H1 (cell line): ENCODE measurements at regions not wholly inside any gene's neighbourhood (a gene's known extent, or its start where the extent isn't known, plus 50 kb on each side); places are given as distances from the start of the nearest gene placed in this dataset.

Source experiments
- CTCF ChIA-PET: fragments of 300-600 bp; sonication (Branson Sonifier 250); formaldehyde crosslinking; loops from one replicate; lab custom pipeline; 2021; ENCODE audit not compliant: partially characterized antibody; lab: Charles Lee
- POLR2A ChIA-PET: fragments of 300-600 bp; sonication (Branson Sonifier 250); formaldehyde crosslinking; loops from one replicate; lab custom pipeline; 2021; ENCODE audit warnings: inconsistent platforms; ENCODE audit not compliant: partially characterized antibody; lab: Charles Lee
- DNase-seq, 2 experiments: peaks; one replicate each; pipeline versions ENCODE4 v3.0.0 to v3.0.0-alpha.2; 2010 to 2022; ENCODE audit warnings: low spot score in 2 of 2, low read depth in 1 of 2, mixed read lengths in 1 of 2
- FAIRE-seq: peaks from 2 replicates; lab custom pipeline; 2011; peaks lifted over from hg19 to GRCh38; lab: Jason Lieb, UNC
- H2AFZ ChIP-seq: 2 replicates; pipeline ENCODE4 v1.8.1; 2012; ENCODE audit warnings: low read length, inconsistent platforms
- H2AK5ac ChIP-seq: 2 replicates; pipeline ENCODE4 v1.6.1; 2013; ENCODE audit warnings: low read depth, low read length
- H2BK120ac ChIP-seq: replicated peaks from 2 replicates; pipeline ENCODE3; 2013; ENCODE audit warnings: low read depth, low read length, inconsistent platforms
- H2BK12ac ChIP-seq: 2 replicates; pipeline ENCODE4 v1.6.1; 2013; ENCODE audit warnings: low read depth, low read length
- H2BK15ac ChIP-seq: 2 replicates; pipeline ENCODE4 v1.6.1; 2013; ENCODE audit warnings: low read length
- H2BK20ac ChIP-seq: 2 replicates; pipeline ENCODE4 v1.6.1; 2013; ENCODE audit warnings: low read length
- H2BK5ac ChIP-seq: 2 replicates; pipeline ENCODE4 v1.6.1; 2013; ENCODE audit warnings: low read depth, low read length
- H3K14ac ChIP-seq: 2 replicates; pipeline ENCODE4 v1.6.1; 2013; ENCODE audit warnings: inconsistent platforms; ENCODE audit not compliant: insufficient read length
- H3K18ac ChIP-seq: 2 replicates; pipeline ENCODE4 v1.6.1; 2013; ENCODE audit warnings: low read length; ENCODE audit errors: extremely low read depth
- H3K23ac ChIP-seq: 2 replicates; pipeline ENCODE4 v1.6.1; 2013; ENCODE audit warnings: inconsistent platforms; ENCODE audit not compliant: insufficient read length
- H3K23me2 ChIP-seq: 2 replicates; pipeline ENCODE4 v1.6.1; 2013; ENCODE audit warnings: low read depth, low read length
- H3K27ac ChIP-seq: 2 replicates; pipeline ENCODE4 v1.6.1; 2011; ENCODE audit warnings: low read depth, low read length, inconsistent platforms
- H3K27me3 ChIP-seq, 4 experiments: replicated peaks in 1 of 4; 1 replicate in 1 of 4; 2 replicates in 3 of 4; pipeline versions ENCODE4 v1.6.1 to v1.8.1; 2011 to 2013; ENCODE audit warnings: low read length in 3 of 4, mild to moderate bottlenecking in 3 of 4, inconsistent platforms in 2 of 4, mixed read lengths in 2 of 4, moderate library complexity in 1 of 4; ENCODE audit not compliant: control insufficient read depth in 3 of 4, insufficient read depth in 3 of 4; ENCODE audit errors: extremely low read depth in 1 of 4
- H3K36me3 ChIP-seq, 4 experiments: 2 replicates each; pipeline versions ENCODE4 v1.6.1 to v1.8.1; 2011 to 2013; ENCODE audit warnings: mild to moderate bottlenecking in 4 of 4, low read length in 3 of 4, moderate library complexity in 2 of 4, control low read depth in 1 of 4, inconsistent platforms in 1 of 4; ENCODE audit not compliant: insufficient read depth in 4 of 4, control insufficient read depth in 2 of 4
- H3K4ac ChIP-seq: replicated peaks from 2 replicates; pipeline ENCODE3; 2013; ENCODE audit warnings: low read length, low read depth, mixed read lengths, inconsistent platforms; ENCODE audit not compliant: insufficient read length
- H3K4me1 ChIP-seq, 4 experiments: replicated peaks in 1 of 4; 1 replicate in 1 of 4; 2 replicates in 3 of 4; pipeline versions ENCODE4 v1.6.1 to v1.8.1; 2011 to 2013; ENCODE audit warnings: low read length in 3 of 4, inconsistent platforms in 2 of 4, mixed read lengths in 1 of 4; ENCODE audit not compliant: insufficient read depth in 4 of 4, control insufficient read depth in 3 of 4
- H3K4me2 ChIP-seq, 2 experiments: 2 replicates each; pipeline versions ENCODE4 v1.6.1 to v1.8.1; 2011 to 2013; ENCODE audit warnings: low read depth in 2 of 2, low read length in 2 of 2, control low read depth in 1 of 2, inconsistent platforms in 1 of 2, mild to moderate bottlenecking in 1 of 2; ENCODE audit not compliant: insufficient read depth in 1 of 2
- H3K4me3 ChIP-seq, 4 experiments: fragments of 200-600, 300-600 bp in 1 of 4; sonication (generic), shearing (Covaris generic), sonication (Bioruptor Twin) in 1 of 4; 2 replicates each; pipeline versions ENCODE4 v1.5.1 to v1.8.1; 2011 to 2016; ENCODE audit warnings: low read length in 4 of 4, low read depth in 3 of 4, control low read depth in 2 of 4, inconsistent platforms in 2 of 4, mild to moderate bottlenecking in 2 of 4, mixed read lengths in 1 of 4, moderate library complexity in 1 of 4; ENCODE audit not compliant: insufficient read depth in 2 of 4; ENCODE audit errors: extremely low read depth in 1 of 4
- H3K56ac ChIP-seq: replicated peaks from 2 replicates; pipeline ENCODE3; 2013; ENCODE audit warnings: low read depth, mild to moderate bottlenecking, mixed read lengths, low read length, inconsistent platforms; ENCODE audit not compliant: insufficient read length
- H3K79me1 ChIP-seq: 2 replicates; pipeline ENCODE4 v1.6.1; 2013; ENCODE audit warnings: low read depth, low read length, control low read depth
- H3K79me2 ChIP-seq, 2 experiments: 2 replicates each; pipeline versions ENCODE4 v1.6.1 to v1.8.1; 2012 to 2013; ENCODE audit warnings: low read length in 2 of 2, mild to moderate bottlenecking in 2 of 2, inconsistent platforms in 1 of 2; ENCODE audit not compliant: insufficient read depth in 2 of 2, control insufficient read depth in 1 of 2
- H3K9ac ChIP-seq, 4 experiments: replicated peaks in 1 of 4; 1 replicate in 1 of 4; 2 replicates in 3 of 4; pipeline versions ENCODE4 v1.6.1 to v1.8.1; 2011 to 2013; ENCODE audit warnings: low read depth in 3 of 4, low read length in 3 of 4, control low read depth in 2 of 4, mild to moderate bottlenecking in 2 of 4, moderate library complexity in 2 of 4, inconsistent platforms in 1 of 4; ENCODE audit errors: extremely low read depth in 1 of 4
- H3K9me3 ChIP-seq, 2 experiments: 2 replicates each; pipeline versions ENCODE4 v1.6.1 to v1.8.1; 2012 to 2013; ENCODE audit warnings: mild to moderate bottlenecking in 2 of 2, moderate library complexity in 2 of 2, control low read depth in 1 of 2, inconsistent platforms in 1 of 2, low read depth in 1 of 2, low read length in 1 of 2, mixed read lengths in 1 of 2; ENCODE audit not compliant: insufficient read depth in 2 of 2
- H4K20me1 ChIP-seq, 2 experiments: replicated peaks in 1 of 2; 2 replicates each; pipeline versions ENCODE3 to v1.8.1; 2011 to 2013; ENCODE audit warnings: inconsistent platforms in 2 of 2, low read length in 2 of 2, mild to moderate bottlenecking in 1 of 2; ENCODE audit not compliant: insufficient read depth in 2 of 2, control insufficient read depth in 1 of 2
- H4K5ac ChIP-seq: 2 replicates; pipeline ENCODE4 v1.6.1; 2013; ENCODE audit warnings: low read length, low read depth, mixed read lengths, inconsistent platforms; ENCODE audit not compliant: insufficient read length
- H4K8ac ChIP-seq: 2 replicates; pipeline ENCODE4 v1.8.0; 2013; ENCODE audit warnings: mild to moderate bottlenecking, moderate library complexity, low read length, inconsistent platforms; ENCODE audit not compliant: insufficient read depth; ENCODE audit errors: extremely low read depth
- H4K91ac ChIP-seq: replicated peaks from 2 replicates; pipeline ENCODE3; 2013; ENCODE audit warnings: low read length, mixed read lengths, inconsistent platforms; ENCODE audit not compliant: insufficient read length
- BRCA1 ChIP-seq: IDR thresholded peaks from 2 replicates; pipeline ENCODE4 v1.6.1; 2012; ENCODE audit warnings: low read depth, low read length, improper control_type of control experiment
- CBX8 ChIP-seq: fragments of 300-800, 300-1000 bp; sonication (generic); IDR thresholded peaks from 2 replicates; pipeline ENCODE4 v1.7.1; 2016; ENCODE audit warnings: low read depth, low read length, borderline replicate concordance
- CHD2 ChIP-seq: IDR thresholded peaks from 2 replicates; pipeline ENCODE4 v1.6.1; 2012; ENCODE audit warnings: low read length, improper control_type of control experiment
- CREB1 ChIP-seq: IDR thresholded peaks from 2 replicates; pipeline ENCODE4 v1.6.1; 2012; ENCODE audit warnings: inconsistent platforms
- JUND ChIP-seq: IDR thresholded peaks from 2 replicates; pipeline ENCODE4 v1.6.1; 2011; ENCODE audit warnings: mild to moderate bottlenecking, improper control_type of control experiment, low read length
- KDM1A ChIP-seq: fragments of 200-600, 300-600 bp; sonication (generic); IDR thresholded peaks from 2 replicates; pipeline ENCODE4 v1.7.1; 2016; ENCODE audit warnings: mild to moderate bottlenecking, low read length, borderline replicate concordance
- KDM4A ChIP-seq: IDR thresholded peaks from one replicate; pipeline ENCODE4 v1.7.1; 2012; ENCODE audit warnings: low read depth, mild to moderate bottlenecking, moderate library complexity, low read length, inconsistent platforms; ENCODE audit not compliant: severe bottlenecking
- NANOG ChIP-seq: IDR thresholded peaks from 2 replicates; pipeline ENCODE4 v1.6.1; 2011; ENCODE audit warnings: low read length, low read depth, mild to moderate bottlenecking, inconsistent platforms; ENCODE audit not compliant: insufficient read depth, poor library complexity, severe bottlenecking
- POU5F1 ChIP-seq: IDR thresholded peaks from 2 replicates; pipeline ENCODE4 v1.6.1; 2011; ENCODE audit warnings: low read depth, mild to moderate bottlenecking, low read length, moderate library complexity
- RFX5 ChIP-seq: IDR thresholded peaks from 2 replicates; pipeline ENCODE4 v1.6.1; 2011; ENCODE audit warnings: low read depth, low read length, improper control_type of control experiment, borderline replicate concordance
- SIX5 ChIP-seq: IDR thresholded peaks from 2 replicates; pipeline ENCODE4 v1.6.1; 2011; ENCODE audit warnings: mild to moderate bottlenecking, low read depth, low read length
- SP2 ChIP-seq: IDR thresholded peaks from 2 replicates; pipeline ENCODE4 v1.6.1; 2012; ENCODE audit warnings: mild to moderate bottlenecking, low read length, inconsistent platforms
- TAF1 ChIP-seq: IDR thresholded peaks from 2 replicates; pipeline ENCODE4 v1.6.1; 2011; ENCODE audit warnings: mild to moderate bottlenecking, low read depth, low read length
- TAF7 ChIP-seq: optimal IDR thresholded peaks from 2 replicates; pipeline ENCODE3; 2011; ENCODE audit warnings: low read depth, mild to moderate bottlenecking, inconsistent platforms, low read length, moderate library complexity, borderline replicate concordance
- TCF12 ChIP-seq: IDR thresholded peaks from 2 replicates; pipeline ENCODE4 v1.6.1; 2011; ENCODE audit warnings: low read depth, mild to moderate bottlenecking, low read length
- TEAD4 ChIP-seq: IDR thresholded peaks from 2 replicates; pipeline ENCODE4 v1.6.1; 2012; ENCODE audit warnings: low read depth, low read length, inconsistent platforms, mixed read lengths
- ZNF274 ChIP-seq: IDR thresholded peaks from 2 replicates; pipeline ENCODE4 v1.7.0; 2012; ENCODE audit warnings: low read length, borderline replicate concordance; ENCODE audit errors: extremely low read depth
- WGBS, 2 experiments: shearing (Covaris generic) in 1 of 2; methylation state at CpG; one replicate each; pipeline versions ENCODE4 v1.1.6 to v1.1.7; 2013 to 2015; ENCODE audit warnings: low lambda C conversion rate in 2 of 2, mixed read lengths in 2 of 2, inconsistent platforms in 1 of 2, low coverage in 1 of 2, missing lambda C conversion rate in 1 of 2; ENCODE audit not compliant: insufficient replicate concordance in 2 of 2, insufficient coverage in 1 of 2, insufficient read length in 1 of 2; ENCODE audit errors: extremely low coverage in 1 of 2, missing lambda C conversion rate in 1 of 2; 5-methylcytosine and 5-hydroxymethylcytosine counted together

GRCh38 chr1:34455121-34455520 is 278.4 kb downstream of the C1orf94 start:
- Histone ChIP-seq H3K4me1 (peaks cover 0 to 3% (median 0%) of the 10 kb centered on the region in 4 experiments; a peak in 1 of 7 replicates), H4K91ac (no peak overlapping the region), H3K4ac (no peak overlapping the region), H4K5ac (no peak overlapping the region), H3K18ac (no peak overlapping the region), H4K8ac (no peak overlapping the region), H2BK5ac (no peak overlapping the region), H4K20me1 (no peaks in the 10 kb centered on the region), H3K9ac (no peak overlapping the region), H2BK20ac (no peak overlapping the region), H3K9me3 (no peaks in the 10 kb centered on the region), H3K79me2 (no peaks in the 10 kb centered on the region), H3K56ac (no peak overlapping the region), H3K23me2 (no peaks in the 10 kb centered on the region), H2AK5ac (no peak overlapping the region), H3K27ac (no peak overlapping the region), H3K79me1 (no peaks in the 10 kb centered on the region), H3K27me3 (0 out of 7 replicates have a peak, but pooled peaks cover 0 to 2% (median 0%) of the 10 kb centered on the region in 4 experiments), H2BK12ac (no peak overlapping the region), H3K14ac (no peak overlapping the region), H2BK120ac (no peak overlapping the region), H3K4me2 (no peak overlapping the region), H2BK15ac (no peak overlapping the region), H3K4me3 (no peak overlapping the region), H3K23ac (no peak overlapping the region), H3K36me3 (no peaks in the 10 kb centered on the region), H2AFZ (no peak overlapping the region)
- 91% methylated on average over 7 of the region's 7 CpGs; no CpG with 5 or more reads in 1 of the 2 experiments for WGBS, 2 experiments
- FAIRE-seq (no peak), DNase-seq (no peak)
- ChIA-PET POLR2A (no interaction called here), CTCF (interaction anchor here (1.3 kb wide), 1 partner anchor 186 kb away, joined by 3 read pairs; no protein-coding TSS in a partner anchor)
- TF ChIP-seq SP2 (no peak), TCF12 (no peak), CHD2 (no peak), SIX5 (no peak), KDM4A (no peak), TAF1 (no peak), JUND (no peak), RFX5 (no peak), ZNF274 (no peak), NANOG (no peak), TAF7 (no peak), BRCA1 (no peak), KDM1A (no peak), CREB1 (no peak), POU5F1 (no peak), TEAD4 (no peak), CBX8 (no peak)
